Sciatic nerve (tissue), 2 donors: ENCODE measurements at regions not wholly inside any gene's neighbourhood (a gene's known extent, or its start where the extent isn't known, plus 50 kb on each side); places are given as distances from the start of the nearest gene placed in this dataset.

Experiments used
- ATAC-seq: fragments of 200-7000 bp; cut with Tn5 transposase; one replicate; pipeline ENCODE4 v1.9.1; 2020; ENCODE audit warnings: mild to moderate bottlenecking, moderate library complexity
- DNase-seq: peaks from one replicate; pipeline ENCODE4 v3.0.0-alpha.2; 2020; ENCODE audit warnings: low spot score
- intact Hi-C: fragments of 100-400 bp; cut with DNase I; formaldehyde crosslinking; loops from one replicate; pipeline ENCODE4 v1.14.2; 2022
- donor health status: DM: no; HTN: no; CAD: no.
- donor health status: DM: no; HTN: no; CAD: no.

DNA sequence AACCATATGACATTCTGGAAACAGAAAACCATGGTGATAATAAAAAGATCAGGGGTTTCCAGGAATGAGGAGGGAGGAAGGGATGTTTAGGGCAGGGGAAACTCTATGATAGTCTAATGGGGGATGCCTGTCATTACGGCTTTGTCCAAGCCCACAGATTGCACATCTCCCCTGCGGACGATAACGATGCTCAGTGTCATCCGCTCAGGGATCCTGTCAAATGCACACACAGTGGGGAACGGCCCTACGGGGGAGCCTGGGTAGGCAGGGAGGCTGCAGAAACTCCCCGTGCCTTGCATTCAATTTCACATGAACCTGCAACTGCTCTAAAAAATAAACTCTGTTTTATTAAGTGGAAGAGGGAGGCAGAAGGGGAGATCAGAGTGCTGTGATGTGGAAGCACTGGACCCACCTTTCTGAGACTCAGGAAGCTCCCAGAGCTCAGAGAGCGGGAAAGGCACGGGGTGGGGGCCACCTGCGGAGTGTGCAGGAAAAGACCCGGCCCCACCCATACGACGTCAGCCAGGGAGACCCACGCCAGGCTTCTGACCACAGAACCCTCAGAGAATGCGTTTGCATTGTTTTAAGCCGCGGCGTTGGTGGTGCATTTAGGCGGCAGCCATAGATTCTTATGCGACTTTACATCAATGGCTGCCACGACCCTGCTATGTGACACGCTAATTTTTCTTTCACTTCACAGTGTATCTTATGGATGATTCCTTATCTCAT is 543.5 kb downstream of the BRD1 start:
- DNase-seq (no peak), ATAC-seq (no peak)
- intact Hi-C loops = no loop called here

DNA sequence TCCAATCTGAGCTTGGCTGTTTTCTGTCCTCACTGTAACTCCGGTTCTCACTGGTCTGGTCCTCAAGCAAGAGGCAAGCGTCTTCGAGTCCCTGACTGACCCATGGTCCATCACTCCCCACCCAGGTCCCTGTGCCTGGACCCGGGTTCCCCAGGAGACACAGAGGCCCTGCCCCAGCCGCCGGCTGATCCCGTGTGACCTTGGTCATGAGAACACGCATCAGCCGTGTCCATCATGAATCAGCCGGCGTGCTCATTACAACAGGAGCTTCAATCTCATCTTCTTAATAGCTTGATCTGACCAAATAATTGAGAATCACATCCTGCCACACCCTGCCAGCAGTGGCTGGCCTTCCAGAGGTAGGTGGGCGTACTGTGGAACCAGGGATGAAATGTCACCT is 545.1 kb downstream of the BRD1 start:
- no peak for DNase-seq
- no peak for ATAC-seq
- intact Hi-C loops = no loop called here

DNA sequence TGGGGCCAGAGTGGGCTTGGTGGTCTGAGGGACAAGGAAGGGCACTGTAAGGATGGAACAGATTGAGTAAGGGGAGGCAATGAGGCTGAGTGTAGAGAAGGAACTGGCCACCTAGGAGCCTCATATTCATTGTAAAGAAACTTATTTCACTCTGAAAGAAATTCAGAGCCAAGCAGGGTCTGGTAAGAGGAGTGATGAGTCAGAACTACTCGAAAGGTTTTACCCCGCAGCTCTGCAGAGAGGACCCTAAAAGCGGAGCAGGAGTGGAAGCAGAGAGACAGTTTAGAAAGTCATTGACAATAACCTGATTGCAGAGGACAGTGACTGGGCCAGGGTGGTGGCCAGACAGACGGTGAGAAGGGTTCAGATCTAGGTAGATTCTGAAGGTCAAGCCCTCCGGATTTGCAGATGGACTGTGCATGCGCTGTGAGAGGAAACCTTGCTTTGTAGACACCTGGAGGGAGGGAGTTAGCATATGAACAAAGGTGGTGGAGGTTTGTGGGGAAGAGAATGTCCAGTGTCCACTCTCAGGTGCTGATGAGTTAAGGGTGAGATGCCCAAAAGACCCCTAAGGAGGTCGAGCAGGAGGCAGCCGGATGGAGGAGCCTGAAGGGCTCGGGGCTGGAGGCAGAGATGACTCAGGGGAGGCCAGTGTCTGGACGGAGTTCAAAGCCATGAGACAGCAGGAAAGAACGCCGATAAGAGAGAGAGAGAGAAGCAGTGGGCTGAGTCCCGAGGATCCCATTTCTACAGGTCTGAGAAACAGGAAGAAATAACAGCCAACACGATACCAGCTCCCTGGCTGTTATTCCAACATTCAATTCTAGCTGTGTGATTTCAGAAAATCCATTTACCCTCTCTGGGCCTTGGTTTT is 546.0 kb downstream of the BRD1 start:
- no peak for ATAC-seq
- DNase-seq = no peak
- intact Hi-C loops = no loop called here

DNA sequence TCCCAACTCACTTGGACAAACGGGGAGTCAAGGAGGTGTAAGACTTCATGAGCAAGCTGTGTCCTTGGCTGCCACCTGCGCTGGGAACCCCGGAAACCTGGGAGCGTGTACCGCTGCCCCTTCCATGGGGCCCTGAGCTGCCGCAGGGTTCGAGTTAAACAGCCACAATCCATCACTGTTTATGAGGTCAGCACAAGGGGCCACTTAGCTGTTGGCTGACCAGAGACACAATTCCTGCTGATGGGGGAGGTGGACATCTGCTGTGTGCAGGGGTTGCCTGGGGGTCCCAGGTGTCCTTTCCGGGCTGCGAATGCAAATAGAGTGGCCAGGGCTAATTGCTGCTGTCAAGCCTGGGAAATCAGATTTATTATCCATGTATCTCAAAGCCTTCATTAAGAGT is 549.3 kb downstream of the BRD1 start:
- intact Hi-C loops = no loop called here
- DNase-seq = no peak
- no peak for ATAC-seq

DNA sequence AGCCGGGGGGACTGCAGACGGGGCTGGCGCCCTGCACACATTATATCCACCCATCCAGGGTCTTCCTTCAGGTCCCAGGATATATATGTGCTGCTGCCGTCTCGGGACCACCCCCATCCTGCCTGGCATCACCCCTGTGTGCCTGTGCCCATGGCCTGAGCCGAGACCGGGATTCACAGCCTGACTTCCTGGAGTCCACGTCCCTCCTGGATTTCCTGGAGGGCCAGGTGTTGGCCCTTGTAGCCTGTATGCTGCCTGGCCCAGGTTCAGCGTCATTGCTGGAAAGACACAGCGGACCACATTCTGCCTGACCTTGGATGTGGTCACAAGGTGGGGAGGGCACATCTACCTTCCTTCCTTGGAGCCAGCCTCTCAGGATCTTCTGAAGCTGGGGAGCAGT is 551.1 kb downstream of the BRD1 start:
- no peak for ATAC-seq
- intact Hi-C loops = no loop called here
- no peak for DNase-seq

DNA sequence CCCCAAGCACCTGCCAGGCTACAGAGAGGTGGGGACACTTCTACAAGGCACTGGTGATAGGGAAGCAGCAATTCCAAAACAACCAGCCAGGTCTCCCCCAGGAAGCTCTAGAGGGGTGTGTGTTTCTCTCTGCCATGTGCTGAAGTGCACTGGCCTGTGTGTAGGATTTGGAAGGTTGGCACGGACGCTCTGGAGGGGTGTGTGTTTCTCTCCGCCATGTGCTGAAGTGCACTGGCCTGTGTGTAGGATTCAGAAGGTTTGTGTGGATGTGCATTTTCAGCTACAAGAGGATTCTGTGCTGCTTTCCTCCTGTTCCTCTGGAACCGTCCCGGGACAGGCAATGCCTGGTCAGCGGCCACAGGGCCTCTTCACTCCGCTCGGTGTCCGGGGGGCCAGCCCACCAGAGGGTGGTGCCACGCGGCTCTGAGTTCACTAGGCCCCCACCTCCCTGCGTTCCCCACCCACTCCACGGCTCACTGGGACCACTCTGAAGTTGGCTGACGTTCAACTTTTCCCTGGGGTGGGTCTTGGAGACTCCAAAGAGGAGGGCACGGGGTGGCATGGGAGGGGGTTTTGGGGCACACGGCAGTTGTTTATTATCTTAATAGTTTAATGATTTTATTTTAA is 552.8 kb downstream of the BRD1 start:
- DNase-seq = no peak
- no peak for ATAC-seq
- intact Hi-C loops = no loop called here

DNA sequence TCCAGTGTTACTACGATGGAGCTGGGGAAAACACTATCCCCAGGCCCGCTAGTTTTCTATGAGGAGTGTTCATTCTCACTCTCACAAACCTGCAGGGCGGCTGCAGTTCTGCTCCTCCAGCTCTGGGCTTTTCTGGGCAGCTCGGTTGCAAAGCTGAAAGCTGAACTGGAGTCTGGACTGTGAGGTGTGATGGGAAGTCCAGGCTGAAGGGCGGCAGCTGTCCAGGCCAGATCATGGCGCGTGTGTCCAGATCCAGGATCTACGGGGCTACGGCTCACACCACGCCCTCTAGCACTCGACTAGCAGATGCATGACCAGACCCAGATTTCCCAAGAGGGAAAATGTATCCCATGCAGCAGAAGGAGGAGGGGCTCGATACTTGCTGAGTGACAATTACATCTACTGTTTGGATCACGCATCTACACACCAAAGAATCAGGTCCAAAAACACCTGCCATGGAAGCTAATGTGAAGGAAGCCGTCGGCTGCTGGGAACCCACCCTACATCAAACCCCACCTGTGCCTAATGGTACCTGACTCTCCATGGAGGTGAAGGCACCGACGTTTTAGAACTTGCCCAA is 555.0 kb downstream of the BRD1 start:
- peak; percentile 17 for DNase-seq
- intact Hi-C loops = no loop called here
- no peak for ATAC-seq

DNA sequence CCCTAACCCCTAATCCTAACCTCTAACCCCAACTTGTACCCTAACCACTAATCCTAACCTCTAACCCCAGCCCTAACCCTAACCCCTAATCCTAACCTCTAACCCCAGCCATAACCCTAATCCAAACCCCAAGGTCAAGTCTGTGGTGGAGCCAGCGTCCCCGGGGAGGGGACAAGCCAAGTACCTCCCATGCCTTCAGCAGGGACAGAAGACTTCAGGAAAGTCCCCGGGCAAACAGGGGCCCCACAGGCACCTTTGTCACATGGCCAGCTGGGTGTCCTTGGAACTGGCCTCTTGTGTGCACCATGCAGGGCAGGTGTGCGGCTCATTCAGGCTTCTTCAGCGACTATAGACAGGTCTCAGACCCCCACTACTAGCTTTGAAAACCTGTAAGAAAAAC is 555.8 kb downstream of the BRD1 start:
- no peak for ATAC-seq
- intact Hi-C loops = no loop called here

DNA sequence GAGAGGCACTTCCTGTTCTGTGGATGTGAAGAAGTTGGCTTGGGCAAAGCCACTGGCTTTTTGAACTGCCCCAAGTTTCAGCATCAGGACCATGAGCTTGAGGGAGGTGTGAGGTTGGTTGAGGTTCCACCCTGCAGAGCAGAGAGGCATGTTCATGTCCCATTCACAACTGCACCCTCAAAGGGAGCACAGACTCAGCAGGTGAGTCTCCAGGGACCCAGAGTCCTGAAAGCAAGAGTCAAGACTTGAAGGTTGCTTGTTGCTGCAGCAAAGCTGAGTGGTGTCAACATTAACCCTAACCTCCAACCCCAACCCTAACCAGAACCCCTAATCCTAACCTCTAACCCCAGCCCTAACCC is 556.3 kb downstream of the BRD1 start:
- no peak for ATAC-seq
- intact Hi-C loops = no loop called here
- DNase-seq = no peak

More for the DNA sequence above, 555.8 kb downstream of the BRD1 start:
- DNase-seq = peak; percentile 21

DNA sequence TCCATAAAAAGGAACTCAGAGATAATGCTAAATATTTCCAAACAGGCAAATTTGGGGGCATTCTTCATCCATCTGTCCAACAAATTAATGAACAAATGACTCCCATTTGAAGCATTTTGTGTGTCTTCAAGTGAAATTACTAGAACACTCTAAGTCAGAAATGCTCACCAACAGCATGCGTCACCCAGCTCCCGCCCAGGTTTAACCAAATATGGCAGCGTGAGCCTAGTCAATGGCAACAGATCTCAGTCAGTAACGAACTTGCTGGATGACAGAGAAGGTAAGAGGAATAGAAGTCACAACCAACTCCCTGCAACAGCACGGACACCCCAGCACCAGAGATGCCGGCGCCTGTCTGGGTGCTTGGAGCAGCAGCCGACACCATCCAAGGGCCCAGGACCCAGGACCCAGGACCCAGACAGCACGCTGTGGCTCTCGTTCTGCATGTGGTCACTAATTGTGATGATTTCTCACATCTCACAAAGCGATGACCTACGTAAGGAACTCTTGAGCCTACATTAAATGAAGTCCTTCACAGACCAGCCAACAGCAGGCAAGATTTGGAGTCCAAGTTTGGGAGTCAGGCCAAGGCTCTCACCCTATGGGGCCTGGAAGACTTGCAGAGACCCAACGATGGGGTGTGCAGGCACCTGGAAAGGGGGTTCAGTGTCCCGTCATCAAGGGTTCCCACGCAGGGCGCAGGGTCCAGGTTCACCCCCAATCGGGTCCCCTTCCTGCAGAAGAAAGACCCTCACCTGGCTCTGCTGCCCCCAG is 556.9 kb downstream of the BRD1 start:
- ATAC-seq (no peak), DNase-seq (peak; percentile 35)
- intact Hi-C loops = no loop called here

DNA sequence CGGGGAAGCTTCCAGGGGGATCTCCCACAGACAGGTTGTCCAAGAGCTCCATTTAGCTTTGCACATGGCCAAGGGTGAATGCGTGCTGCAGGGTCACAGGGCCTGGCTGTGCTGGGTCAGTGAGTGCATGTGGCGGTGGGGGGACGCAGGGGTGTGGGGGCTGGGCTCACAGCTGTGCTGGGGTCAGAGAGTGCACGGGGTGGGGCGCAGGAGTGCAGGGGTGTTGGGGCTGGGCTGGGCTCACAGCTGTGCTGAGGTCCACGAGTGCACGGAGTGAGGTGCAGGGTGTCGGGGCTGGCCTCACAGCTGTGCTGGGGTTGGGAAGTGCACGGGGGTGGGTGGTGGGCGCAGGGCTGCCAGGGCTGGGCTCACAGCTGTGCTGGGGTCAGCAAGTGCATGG is 557.7 kb downstream of the BRD1 start:
- ATAC-seq = no peak
- intact Hi-C loops = no loop called here
- peak; percentile 43 for DNase-seq

DNA sequence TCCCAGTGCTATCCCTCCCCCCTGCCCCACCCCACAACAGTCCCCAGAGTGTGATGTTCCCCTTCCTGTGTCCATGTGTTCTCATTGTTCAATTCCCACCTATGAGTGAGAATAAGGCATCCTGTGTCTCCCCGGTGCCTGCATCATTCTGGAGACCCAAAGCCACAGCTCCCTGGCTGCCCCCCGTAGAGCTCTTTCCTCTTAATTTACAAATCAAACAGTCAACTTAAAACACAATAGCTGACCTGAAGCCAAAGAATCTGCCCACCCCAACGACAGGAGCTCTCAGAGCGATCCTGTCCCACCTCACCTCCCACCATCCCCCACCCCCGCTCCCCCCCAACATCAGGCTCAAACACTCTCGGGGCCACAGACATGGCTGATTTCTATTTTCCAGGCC is 558.3 kb downstream of the BRD1 start:
- no peak for ATAC-seq
- DNase-seq = peak; percentile 12
- intact Hi-C loops = no loop called here

DNA sequence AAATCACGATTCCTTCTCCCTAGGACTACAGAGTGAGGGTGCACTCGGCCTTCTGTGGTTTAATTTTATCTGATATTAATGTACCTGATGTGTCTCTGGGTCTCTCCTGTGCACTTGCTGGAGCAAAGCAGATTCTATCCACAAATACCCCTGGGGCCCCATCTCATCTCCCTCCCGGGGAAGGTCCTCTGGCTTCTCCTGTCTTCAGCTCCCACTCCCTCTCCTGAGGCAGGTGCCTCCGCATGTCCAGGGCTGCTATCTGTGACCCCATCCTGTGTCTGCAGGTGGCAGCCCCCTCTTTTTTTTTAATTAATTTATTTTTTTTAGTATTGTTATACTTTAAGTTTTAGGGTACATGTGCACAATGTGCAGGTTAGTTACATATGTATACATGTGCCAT is 558.7 kb downstream of the BRD1 start:
- no peak for ATAC-seq
- peak; percentile 34 for DNase-seq

DNA sequence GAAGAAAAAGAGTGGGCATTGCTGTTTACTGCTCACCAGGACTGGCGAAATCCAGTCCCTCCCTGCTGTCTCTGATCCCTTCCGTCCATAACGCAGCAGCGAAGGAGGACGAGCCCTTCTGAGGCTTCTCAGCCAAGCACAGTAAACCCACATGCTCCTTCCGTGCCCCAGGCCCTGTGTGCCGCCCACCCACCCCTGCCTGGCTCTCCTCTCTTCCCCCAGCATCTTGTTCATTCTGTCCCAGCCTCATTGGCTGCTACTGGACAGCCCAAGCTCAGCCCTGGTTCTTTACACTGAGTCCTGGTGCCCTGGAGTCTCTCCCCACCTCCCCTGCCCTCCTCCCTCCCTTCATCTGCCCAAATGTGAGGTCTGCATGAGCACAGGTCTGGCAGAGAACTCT is 559.7 kb downstream of the BRD1 start:
- ATAC-seq (no peak), DNase-seq (no peak)
- intact Hi-C loops = no loop called here

More for the DNA sequence above, 558.7 kb downstream of the BRD1 start:
- intact Hi-C loops = no loop called here

DNA sequence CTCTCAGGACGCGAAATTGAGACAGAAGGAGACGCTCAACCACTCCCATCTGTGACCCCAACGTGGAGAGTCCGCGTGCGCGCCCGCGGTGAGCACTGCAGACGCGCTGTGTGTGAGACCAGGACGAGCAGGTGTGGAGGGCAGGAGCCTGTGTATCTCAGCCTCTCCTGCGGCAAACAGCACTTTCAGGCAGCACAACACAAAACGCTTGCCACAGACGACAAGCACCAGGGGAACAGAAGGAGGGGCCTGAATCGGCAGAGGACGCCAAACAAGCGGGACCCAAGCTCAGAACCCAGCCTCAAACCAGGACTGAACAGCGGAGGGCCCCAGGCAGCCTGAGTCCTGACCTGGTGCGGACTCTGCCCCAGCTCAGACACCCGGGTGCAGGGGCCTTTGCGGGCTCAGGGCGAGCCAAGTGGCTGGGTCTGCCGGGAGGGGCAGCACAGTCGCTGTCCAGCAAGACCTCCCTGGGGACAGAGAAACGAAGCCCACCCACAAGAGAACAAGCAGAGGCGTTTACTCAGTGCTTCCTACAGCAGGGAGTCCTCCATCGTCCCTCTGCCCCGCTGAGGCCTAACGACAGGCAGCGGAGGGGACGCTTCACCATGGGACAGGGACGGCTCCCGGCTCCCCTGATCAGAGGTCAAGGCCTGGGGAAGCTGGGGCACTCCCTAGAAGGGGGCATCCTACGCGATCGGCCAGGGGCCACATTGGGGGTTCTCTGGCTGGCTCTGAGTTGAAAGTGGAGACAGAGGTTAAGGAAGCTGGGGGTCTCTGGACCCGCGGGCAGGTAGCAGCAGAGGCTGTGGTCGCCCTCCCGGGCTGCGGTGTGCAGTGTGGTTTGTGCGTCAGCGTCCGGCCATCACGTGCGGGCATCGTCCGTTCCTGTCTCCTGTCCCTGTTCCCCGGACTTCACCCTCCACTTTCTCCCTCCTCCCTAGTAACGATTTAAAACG is 560.8 kb downstream of the BRD1 start:
- DNase-seq = peak; percentile 27
- intact Hi-C loops = no loop called here
- ATAC-seq = no peak

DNA sequence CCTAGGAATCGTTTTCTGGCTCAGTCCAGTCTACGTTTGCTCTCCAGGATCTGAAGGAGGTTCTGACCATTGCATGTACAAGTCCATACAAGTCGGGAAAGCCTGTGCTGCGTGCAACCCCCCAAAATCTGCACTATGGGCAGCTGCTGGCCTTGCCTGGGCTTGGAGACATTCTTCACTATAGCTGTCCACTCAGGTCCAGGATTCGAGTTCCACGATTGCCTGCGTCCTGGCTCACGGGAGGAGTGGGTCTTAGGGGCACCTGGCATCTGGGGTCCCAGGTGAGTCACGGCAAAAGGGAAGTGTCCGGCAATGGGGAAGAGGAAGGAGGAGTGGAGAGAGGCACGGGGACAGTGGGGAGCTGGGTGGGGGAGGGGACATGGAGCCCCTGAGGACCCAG is 563.0 kb downstream of the BRD1 start:
- DNase-seq (no peak), ATAC-seq (no peak)
- intact Hi-C loops = no loop called here

DNA sequence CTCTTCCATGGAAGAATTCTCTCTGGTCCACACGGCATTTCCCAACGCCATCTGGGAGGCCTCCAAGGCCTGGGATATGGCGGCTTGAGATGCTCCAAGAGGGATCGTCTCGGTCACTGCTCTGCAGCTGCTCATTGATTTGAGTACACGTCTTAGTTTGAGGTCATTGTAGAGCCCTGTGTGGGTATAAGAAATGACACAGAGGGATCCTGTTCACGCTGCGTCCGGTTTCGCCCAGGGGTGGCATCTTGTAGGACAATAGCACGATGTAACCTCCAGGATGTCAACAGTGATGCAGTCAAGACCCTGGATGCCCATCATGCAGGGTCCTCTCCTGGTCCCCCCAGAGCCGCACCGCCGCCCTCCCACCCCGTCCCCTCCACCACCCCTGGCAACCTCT is 564.6 kb downstream of the BRD1 start:
- ATAC-seq (no peak), DNase-seq (no peak)
- intact Hi-C loops = no loop called here

DNA sequence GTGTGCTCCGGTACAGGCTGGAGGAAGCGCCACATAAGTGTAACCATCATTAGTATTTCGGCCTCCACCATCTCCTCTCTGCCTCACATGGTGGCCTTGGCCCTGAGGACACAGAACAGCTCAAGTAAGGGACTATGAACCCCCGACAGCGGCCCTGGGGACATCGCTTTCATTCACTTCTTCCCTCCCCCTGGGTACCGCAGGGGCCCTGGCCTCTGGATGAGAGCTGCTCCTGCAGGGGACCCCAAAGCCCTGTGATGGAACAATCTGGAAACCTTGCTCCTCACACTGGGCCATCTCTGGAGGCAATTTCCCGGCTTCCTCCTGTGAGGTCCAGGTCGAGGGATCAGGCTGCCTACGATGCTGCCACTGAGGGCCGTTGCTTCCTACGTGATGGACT is 565.5 kb downstream of the BRD1 start:
- ATAC-seq (no peak), DNase-seq (peak; percentile 41)
- intact Hi-C loops = no loop called here
